ENCODE measurements at regions not wholly inside any gene's neighbourhood (a gene's known extent, or its start where the extent isn't known, plus 50 kb on each side); places are given as distances from the start of the nearest gene placed in this dataset.
"Not testable (repeated sequence)": the region's sequence is repeated elsewhere in the genome, so short reads cannot be mapped to it uniquely, and the experiment has no call there.

DNA sequence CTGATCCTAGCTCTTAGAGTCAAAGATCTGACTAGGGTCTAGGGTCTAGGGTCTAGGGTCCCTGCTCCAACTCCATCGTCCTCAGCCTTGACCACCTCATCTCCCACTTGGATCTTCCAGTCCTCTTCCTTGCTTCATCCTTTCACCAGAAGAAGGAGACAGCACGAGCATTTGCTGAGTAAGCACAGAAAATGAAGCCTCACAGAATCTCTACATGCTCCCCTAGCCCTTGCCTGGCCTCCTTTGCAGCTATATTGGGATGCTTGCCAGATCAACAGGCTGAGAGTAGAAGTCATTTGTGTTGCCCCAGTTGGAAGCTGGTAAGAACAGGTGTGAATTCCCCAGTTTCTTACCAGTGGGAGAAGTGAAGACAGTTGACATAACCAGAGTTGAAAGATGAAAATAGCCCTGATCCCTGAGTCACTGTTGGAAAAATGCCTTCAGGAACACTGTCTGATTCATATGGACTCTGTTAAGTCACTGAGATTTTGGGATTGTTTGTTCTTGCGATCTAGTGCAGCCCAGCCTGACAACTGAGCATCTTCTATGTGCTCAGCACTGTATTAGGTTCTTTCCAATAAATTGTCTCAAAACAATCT lies 552.5 kb downstream of the INSC start:
- Mint-ChIP-seq H3K27me3 (peaks cover 21% of the 10 kb centered on the region), H3K27ac (no peak overlapping the region), H3K9me3 (no peaks in the 10 kb centered on the region), H3K4me1 (no peaks in the 10 kb centered on the region), H3K4me3 (no peak overlapping the region), H3K36me3 (no peaks in the 10 kb centered on the region)
- no peak for DNase-seq

DNA sequence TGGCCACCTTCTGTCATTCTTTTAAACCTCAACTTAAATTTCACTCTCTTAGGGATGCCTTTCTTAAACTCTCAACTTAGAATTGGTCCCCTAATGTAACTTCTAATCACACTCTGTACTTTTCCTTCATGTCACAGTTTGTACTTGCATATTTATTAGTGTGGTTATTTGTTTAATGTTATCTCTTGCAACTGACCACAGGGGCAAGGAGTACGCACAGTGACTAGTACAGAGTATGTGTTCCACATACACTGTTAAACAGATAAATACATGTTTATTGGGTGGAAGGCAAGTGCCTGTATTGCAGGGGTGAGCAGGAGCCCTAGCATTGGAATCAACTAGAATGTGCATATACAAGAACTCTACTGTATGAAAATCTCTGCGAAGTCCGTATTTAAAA lies 554.0 kb downstream of the INSC start:
- Mint-ChIP-seq H3K9me3 (no peaks in the 10 kb centered on the region), H3K36me3 (no peaks in the 10 kb centered on the region), H3K4me1 (no peaks in the 10 kb centered on the region), H3K27ac (no peak overlapping the region), H3K4me3 (no peak overlapping the region), H3K27me3 (peaks cover 21% of the 10 kb centered on the region)
- no peak for DNase-seq

DNA sequence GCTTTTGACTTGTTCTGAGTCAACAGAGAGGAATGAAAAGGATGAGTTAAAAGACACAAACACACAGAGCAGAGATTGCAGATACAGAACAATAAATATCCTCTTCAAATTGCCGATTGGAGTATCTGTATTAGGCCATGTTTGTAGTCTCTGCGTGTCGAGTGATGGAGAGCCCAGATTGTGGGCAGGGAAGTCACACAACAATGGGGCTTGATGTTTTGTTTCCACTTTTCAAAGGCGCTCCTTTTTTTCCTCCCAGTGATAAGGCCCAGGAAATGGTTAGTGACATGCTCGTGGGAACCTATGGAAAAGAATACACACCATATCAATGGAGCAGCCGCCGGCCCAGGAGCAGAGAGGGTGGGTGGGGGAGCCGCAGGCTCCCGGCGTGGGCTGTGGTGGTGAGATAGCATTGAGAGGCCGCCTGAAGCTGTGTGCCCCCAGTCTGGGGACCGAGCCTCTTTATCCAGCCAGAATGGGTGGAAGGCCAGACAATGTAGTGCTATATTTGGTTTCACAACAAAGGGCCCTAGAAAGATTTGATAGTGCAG lies 555.9 kb downstream of the INSC start:
- H3K27me3 Mint-ChIP-seq = peaks cover 15% of the 10 kb centered on the region
- no peaks in the 10 kb centered on the region for H3K36me3 Mint-ChIP-seq
- H3K27ac Mint-ChIP-seq = no peak overlapping the region
- H3K4me3 Mint-ChIP-seq = no peak overlapping the region
- H3K9me3 Mint-ChIP-seq = peaks cover 2% of the 10 kb centered on the region
- DNase-seq = no peak
- no peaks in the 10 kb centered on the region for H3K4me1 Mint-ChIP-seq

DNA sequence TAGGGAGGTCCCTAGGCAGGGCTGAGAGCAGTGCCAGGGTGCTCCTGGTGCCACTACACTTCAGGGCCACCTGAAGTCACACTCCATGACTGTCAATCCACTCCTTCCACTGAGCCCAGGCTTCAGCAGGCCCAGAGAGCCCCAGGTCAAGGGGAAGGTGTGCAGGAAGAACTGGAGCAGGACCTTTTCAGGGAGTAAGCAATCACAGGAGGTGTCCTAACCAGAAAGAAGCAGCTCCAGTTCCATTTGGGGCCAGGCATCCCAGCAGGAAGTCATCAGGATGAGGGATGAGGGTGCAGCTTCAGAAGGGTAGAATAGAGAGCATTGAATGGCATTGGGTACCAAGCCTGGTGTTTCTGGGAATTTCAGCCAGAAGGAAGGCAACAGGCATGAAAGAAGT lies 556.5 kb downstream of the INSC start:
- H3K4me1 Mint-ChIP-seq = no peaks in the 10 kb centered on the region
- no peak overlapping the region for H3K4me3 Mint-ChIP-seq
- peaks cover 2% of the 10 kb centered on the region for H3K9me3 Mint-ChIP-seq
- H3K27ac Mint-ChIP-seq = no peak overlapping the region
- H3K36me3 Mint-ChIP-seq = no peaks in the 10 kb centered on the region
- peaks cover 15% of the 10 kb centered on the region for H3K27me3 Mint-ChIP-seq
- DNase-seq = no peak

DNA sequence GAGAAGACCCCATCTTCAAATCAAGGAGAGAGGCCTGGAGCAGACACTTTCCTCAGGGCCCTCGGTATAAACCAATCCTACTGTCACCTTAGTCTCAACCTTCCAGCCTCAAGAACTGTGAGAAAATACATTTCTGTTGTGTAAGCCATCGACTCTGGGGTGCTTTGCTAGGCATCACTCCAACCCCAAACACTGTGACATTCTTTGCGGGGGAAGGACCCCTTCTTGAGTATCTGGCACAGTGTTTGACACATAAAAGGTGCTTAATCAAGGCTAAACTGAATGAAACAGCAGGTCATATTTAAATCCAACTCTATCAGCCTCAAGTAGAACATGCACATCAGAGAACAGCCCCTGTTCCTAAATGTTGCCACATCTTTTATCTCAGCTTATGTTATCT lies 558.1 kb downstream of the INSC start:
- DNase-seq = no peak
- Mint-ChIP-seq H3K36me3 (no peaks in the 10 kb centered on the region), H3K27me3 (peaks cover 15% of the 10 kb centered on the region), H3K27ac (no peak overlapping the region), H3K4me3 (no peak overlapping the region), H3K9me3 (peaks cover 13% of the 10 kb centered on the region), H3K4me1 (no peaks in the 10 kb centered on the region)

DNA sequence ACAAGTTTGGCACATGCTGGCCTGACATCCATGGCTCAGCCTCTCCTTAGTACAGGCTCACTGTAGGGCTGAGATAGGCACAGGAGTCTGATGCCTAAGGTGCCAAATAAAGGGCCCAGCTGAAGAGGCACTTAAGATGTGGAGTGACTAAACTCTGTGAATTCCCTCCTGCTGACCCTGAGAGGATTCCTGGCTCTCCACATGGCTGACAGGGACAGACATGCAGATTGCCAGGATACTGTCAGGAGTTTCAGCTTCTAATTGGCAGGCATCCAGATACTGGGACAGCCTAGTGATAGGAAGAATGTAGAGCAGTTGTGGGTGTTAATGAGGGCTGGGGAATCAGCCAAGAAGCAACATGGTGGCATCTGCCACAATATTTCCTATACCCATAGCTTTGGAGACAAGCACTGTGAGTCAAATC lies 558.7 kb downstream of the INSC start:
- no peak overlapping the region for H3K4me3 Mint-ChIP-seq

DNA sequence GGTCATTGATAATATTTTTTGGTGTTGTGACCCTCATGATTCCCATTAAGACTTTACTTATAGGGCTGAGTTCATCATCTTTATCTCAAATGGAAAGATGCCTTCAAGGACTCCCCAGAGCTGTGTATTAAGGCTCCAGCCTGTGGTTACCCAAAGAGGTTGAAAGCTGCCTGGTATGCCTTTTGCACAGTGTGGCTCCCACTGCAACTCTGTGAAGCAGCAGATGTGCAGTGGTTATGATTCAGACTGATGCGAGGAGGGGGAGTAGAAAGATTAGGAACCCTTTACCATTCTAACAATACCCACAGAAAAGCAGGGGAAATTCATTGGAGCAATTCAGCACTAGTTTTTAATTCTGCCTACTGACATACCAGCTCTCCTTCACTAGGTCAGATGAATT lies 560.0 kb downstream of the INSC start:
- Mint-ChIP-seq H3K9me3 (peaks cover 18% of the 10 kb centered on the region), H3K27me3 (peaks cover 18% of the 10 kb centered on the region), H3K36me3 (no peaks in the 10 kb centered on the region), H3K27ac (no peak overlapping the region), H3K4me3 (no peak overlapping the region), H3K4me1 (no peaks in the 10 kb centered on the region)
- DNase-seq = no peak

More for the DNA sequence above, 558.7 kb downstream of the INSC start:
- DNase-seq = no peak
- no peaks in the 10 kb centered on the region for H3K4me1 Mint-ChIP-seq
- no peak overlapping the region for H3K27ac Mint-ChIP-seq
- peaks cover 15% of the 10 kb centered on the region for H3K27me3 Mint-ChIP-seq
- no peaks in the 10 kb centered on the region for H3K36me3 Mint-ChIP-seq
- peaks cover 14% of the 10 kb centered on the region for H3K9me3 Mint-ChIP-seq

DNA sequence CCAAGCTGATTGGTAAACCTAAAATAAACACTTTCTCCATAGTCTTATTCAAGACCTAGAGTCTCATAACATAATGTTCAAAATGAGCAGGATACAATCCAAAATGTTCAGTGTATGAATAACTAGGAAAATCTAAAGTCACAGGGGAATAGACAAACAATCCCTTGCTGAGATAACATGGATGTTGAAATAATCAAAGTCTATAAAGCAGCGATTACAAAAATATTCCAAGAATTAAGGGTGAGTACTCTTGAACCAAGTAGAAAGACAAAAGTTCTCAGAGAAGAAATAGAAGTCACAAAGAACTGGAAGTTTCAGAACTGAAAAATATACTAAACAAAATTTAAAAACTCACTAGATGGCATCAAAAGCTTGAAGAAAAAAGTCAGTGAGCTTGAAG lies 561.0 kb downstream of the INSC start:
- Mint-ChIP-seq H3K9me3 (peaks cover 18% of the 10 kb centered on the region), H3K4me1 (no peaks in the 10 kb centered on the region), H3K36me3 (no peaks in the 10 kb centered on the region), H3K4me3 (no peak overlapping the region), H3K27ac (no peak overlapping the region), H3K27me3 (peaks cover 8% of the 10 kb centered on the region)
- no peak for DNase-seq

DNA sequence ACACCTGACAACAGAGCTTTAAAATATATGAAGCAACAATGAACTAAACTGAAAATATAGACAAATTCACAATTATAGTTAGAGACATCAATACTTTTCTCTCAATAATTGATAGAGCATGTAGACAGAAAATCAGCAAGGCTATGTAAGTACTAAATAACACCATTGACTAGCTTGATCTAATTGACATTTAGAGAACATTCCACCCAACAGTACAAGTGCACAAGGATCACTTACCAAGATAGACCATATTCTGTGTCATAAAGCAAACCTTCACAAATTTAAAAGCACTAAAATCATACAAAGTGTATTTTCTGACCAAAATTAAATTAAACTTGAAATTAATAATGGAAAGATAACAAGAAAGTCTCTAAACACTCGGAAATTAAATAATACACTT lies 562.5 kb downstream of the INSC start:
- peaks cover 4% of the 10 kb centered on the region for H3K27me3 Mint-ChIP-seq
- H3K9me3 Mint-ChIP-seq = peaks cover 18% of the 10 kb centered on the region
- no peak overlapping the region for H3K27ac Mint-ChIP-seq
- no peak overlapping the region for H3K4me3 Mint-ChIP-seq
- H3K36me3 Mint-ChIP-seq = no peaks in the 10 kb centered on the region
- no peak for DNase-seq
- H3K4me1 Mint-ChIP-seq = no peaks in the 10 kb centered on the region

DNA sequence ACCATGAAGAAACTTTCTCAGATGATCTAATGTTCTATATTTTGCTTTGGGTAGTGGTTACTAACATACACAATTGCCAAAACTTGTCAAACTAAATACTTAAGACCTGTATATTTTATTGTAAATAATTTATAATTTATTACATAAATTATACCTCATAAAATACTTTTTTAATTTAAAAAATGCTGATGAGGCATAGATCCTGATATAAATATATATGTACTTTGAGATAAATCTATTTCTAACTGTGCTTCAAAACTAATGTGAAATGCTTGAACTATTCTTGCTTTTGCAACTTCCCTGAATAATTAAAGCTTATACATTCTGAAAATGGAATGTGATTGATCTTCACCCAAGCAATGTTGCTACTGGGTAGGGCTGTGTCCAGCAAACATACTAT lies 568.8 kb downstream of the INSC start:
- no peaks in the 10 kb centered on the region for H3K36me3 Mint-ChIP-seq
- no peak overlapping the region for H3K4me3 Mint-ChIP-seq
- no peak for DNase-seq
- H3K27ac Mint-ChIP-seq = no peak overlapping the region
- peaks cover 3% of the 10 kb centered on the region for H3K27me3 Mint-ChIP-seq
- peaks cover 10% of the 10 kb centered on the region for H3K9me3 Mint-ChIP-seq
- H3K4me1 Mint-ChIP-seq = no peaks in the 10 kb centered on the region

DNA sequence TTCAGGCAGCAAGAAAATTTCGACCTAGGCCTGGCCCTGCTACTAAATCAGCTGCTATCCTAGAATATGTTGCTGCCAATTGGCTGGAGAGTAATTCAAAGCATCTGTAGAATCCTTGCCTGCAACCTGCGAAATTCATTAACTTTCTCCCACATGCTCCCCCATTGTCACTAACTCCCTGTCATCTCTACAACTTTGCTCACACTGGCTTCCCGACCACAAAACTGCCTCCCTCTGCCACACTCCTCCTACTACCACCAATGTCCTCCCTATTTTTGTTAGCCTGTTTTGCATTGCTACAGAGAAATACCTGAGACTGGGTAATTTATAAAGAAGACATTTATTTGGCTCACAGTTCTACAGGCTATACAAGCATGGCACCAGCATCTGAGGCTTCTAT lies 570.6 kb downstream of the INSC start:
- DNase-seq = no peak
- no peak overlapping the region for H3K27ac Mint-ChIP-seq

DNA sequence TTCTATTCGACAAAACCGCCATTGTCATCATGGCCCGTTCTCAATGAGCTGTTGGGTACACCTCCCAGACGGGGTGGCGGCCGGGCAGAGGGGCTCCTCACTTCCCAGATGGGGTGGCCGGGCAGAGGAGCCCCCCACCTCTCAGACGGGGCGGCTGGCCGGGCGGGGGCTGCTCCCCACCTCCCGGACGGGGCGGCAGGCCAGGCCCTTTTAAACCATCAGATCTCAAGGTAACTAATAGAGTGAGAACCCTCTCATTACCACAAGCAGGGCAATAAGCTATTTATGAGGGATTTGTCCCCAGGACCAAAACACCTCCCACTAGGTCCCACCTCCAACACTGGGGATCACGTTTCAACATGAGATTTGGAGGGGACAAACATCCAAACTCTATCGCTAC lies 571.5 kb downstream of the INSC start:
- H3K27ac Mint-ChIP-seq, H3K36me3 Mint-ChIP-seq, H3K27me3 Mint-ChIP-seq: not testable (repeated sequence)

More for the DNA sequence above, 570.6 kb downstream of the INSC start:
- no peaks in the 10 kb centered on the region for H3K36me3 Mint-ChIP-seq
- H3K4me1 Mint-ChIP-seq = no peaks in the 10 kb centered on the region
- peaks cover 8% of the 10 kb centered on the region for H3K27me3 Mint-ChIP-seq
- H3K9me3 Mint-ChIP-seq = peaks cover 7% of the 10 kb centered on the region
- no peak overlapping the region for H3K4me3 Mint-ChIP-seq

DNA sequence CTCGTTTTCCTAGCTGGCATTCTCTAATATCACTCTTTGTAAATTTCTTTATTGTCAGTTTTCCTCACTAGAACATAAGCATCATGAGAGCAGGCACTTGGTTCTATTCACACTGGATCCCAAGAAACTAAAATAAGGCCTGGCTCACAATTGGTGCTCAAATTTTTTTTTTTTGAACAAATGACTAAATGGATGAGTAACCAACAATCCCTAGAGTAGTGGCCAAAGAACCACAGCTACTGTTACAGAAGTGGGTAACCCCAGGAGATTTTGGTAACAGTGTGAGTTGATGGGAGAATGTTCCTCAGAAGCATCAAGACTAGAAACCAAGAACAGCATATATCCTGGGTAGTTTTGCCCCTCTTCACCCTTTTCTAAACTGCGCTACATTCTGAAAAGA lies 572.6 kb downstream of the INSC start:
- no peaks in the 10 kb centered on the region for H3K4me1 Mint-ChIP-seq
- no peak for DNase-seq
- no peak overlapping the region for H3K27ac Mint-ChIP-seq
- no peak overlapping the region for H3K4me3 Mint-ChIP-seq
- peaks cover 14% of the 10 kb centered on the region for H3K27me3 Mint-ChIP-seq
- no peaks in the 10 kb centered on the region for H3K36me3 Mint-ChIP-seq
- peaks cover 9% of the 10 kb centered on the region for H3K9me3 Mint-ChIP-seq

More for the DNA sequence above, 571.5 kb downstream of the INSC start:
- H3K4me3 Mint-ChIP-seq, DNase-seq, H3K4me1 Mint-ChIP-seq, H3K9me3 Mint-ChIP-seq: not testable (repeated sequence)

DNA sequence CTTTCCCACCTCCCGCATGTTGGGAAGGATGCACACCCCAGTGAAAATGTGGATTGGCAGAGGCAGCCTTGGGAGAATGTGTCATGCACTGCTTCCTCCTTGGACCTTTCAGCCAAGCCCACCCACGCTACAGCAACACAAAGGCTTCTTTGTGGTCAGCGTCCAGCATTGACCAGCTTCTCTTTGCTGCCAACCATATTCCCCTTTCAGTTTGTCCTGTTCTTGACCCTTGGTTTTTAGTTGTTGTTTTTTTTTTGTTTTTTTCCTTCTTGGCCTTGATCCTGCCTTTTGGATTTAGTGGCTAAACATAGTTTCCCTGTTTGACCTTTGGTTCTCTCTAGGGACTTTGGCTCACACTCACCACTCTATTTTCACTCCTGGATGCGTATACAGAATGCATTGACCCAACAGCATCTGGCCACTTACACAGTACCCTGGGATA lies 573.6 kb downstream of the INSC start:
- peaks cover 9% of the 10 kb centered on the region for H3K9me3 Mint-ChIP-seq
- H3K4me3 Mint-ChIP-seq = no peak overlapping the region
- peaks cover 18% of the 10 kb centered on the region for H3K27me3 Mint-ChIP-seq
- DNase-seq = no peak
- H3K27ac Mint-ChIP-seq = no peak overlapping the region
- H3K4me1 Mint-ChIP-seq = no peaks in the 10 kb centered on the region
- H3K36me3 Mint-ChIP-seq = no peaks in the 10 kb centered on the region

DNA sequence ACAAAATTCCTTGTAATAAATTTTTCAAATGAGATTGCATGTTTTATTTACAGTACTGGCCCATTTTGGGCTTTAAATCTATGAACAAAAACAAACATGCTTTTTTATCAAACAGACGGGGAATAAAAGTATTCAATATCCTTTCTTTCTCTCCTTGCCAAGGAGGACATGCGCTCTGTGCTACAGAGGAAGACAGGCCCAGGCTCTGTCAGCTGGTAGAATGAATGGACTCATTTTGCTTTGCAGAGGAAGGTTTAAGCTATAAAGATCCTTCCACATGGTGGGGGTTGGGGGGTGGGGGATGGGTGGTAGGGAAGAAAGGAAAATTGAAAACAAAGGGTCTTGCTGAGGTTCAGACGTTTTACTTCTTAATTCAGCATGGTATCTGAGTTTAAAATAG lies 575.6 kb downstream of the INSC start:
- Mint-ChIP-seq H3K4me3 (no peak overlapping the region), H3K27ac (no peak overlapping the region), H3K27me3 (peaks cover 18% of the 10 kb centered on the region), H3K9me3 (peaks cover 5% of the 10 kb centered on the region), H3K4me1 (no peaks in the 10 kb centered on the region), H3K36me3 (no peaks in the 10 kb centered on the region)
- no peak for DNase-seq

DNA sequence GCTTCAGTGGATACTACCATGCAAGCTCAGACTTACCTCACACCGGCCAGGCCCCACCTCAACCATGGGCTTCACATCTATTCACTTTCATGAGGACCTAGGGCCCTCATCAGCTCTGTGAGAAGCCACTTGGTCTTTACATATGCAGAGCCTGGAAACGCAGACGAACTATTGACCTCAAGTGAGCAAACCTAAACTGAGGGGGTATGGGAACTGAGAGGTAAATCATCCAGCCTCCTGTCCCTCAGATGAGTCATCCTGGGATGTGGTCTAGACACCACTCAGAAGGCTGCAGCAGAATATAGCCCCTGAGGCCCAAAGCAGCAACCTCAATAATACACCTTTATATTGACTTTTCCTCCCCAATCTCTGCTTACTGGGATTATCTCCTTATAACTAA lies 578.0 kb downstream of the INSC start:
- Mint-ChIP-seq H3K4me3 (no peak overlapping the region), H3K27ac (no peak overlapping the region), H3K4me1 (no peaks in the 10 kb centered on the region), H3K9me3 (peaks cover 2% of the 10 kb centered on the region), H3K27me3 (peaks cover 18% of the 10 kb centered on the region), H3K36me3 (no peaks in the 10 kb centered on the region)
- no peak for DNase-seq

All from activated naive CD8-positive, alpha-beta T cell treated with anti-CD3 and anti-CD28 coated beads for 36 hours (primary cell).